ENCODE measurements at regions not wholly inside any gene's neighbourhood (a gene's known extent, or its start where the extent isn't known, plus 50 kb on each side); places are given as distances from the start of the nearest gene placed in this dataset.

- TF ChIP-seq CTCF (IDR thresholded peaks at IDR 0.05), result no peak
- no peak for TF ChIP-seq POLR2A (IDR thresholded peaks at IDR 0.05)
- no peak for TF ChIP-seq POLR2AphosphoS5 (IDR thresholded peaks at IDR 0.05)
- TF ChIP-seq EP300 (IDR thresholded peaks at IDR 0.05), result no peak
Measured at GRCh38 chr7:68892236-68892635, 706.0 kb upstream of the AUTS2 start.
